CD4-positive, alpha-beta T cell treated with Interleukin-12 subunit alpha and Interleukin-12 subunit beta, for 1 hour (primary cell): ENCODE measurements at regions not wholly inside any gene's neighbourhood (a gene's known extent, or its start where the extent isn't known, plus 50 kb on each side); places are given as distances from the start of the nearest gene placed in this dataset.
"Not testable (repeated sequence)": the region's sequence is repeated elsewhere in the genome, so short reads cannot be mapped to it uniquely, and the experiment has no call there.

Source experiments
- DNase-seq: peaks from one replicate; pipeline ENCODE4 v3.0.0-alpha.2; 2020

GRCh38 chr13:105907319-105908019 lies 628.0 kb downstream of the EFNB2 start:
- no peak for DNase-seq

GRCh38 chr13:105906746-105907145 lies 628.7 kb downstream of the EFNB2 start:
- no peak for DNase-seq

GRCh38 chr13:105904034-105904742 lies 631.3 kb downstream of the EFNB2 start:
- no peak for DNase-seq

DNA sequence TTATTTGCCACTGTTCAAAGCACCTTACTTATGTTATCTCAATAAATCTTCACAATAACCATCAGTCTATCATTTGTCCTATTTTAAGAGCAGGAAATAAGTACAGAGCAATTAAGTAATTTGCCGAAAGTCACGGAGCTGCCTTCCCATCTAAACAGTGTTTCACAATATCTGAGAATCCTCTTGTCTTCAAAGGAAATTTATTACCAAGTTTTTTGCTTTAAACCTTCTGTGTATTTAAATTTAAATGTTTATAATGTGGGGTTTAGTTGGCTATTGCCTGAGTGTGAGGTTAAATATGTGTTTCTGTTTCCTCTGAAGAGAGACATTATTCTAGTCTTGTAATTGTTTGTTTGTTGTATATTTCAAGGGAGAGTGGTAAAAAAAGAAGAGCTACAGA lies 633.1 kb downstream of the EFNB2 start:
- DNase-seq: no peak

- DNase-seq: no peak
These were observed 637.9 kb downstream of the EFNB2 start for GRCh38 chr13:105897575-105897974.

GRCh38 chr13:105894697-105895096 lies 640.8 kb downstream of the EFNB2 start:
- no peak for DNase-seq

- DNase-seq: no peak
These were observed 645.0 kb downstream of the EFNB2 start for GRCh38 chr13:105890509-105890908.

- DNase-seq: no peak
These were observed 657.3 kb downstream of the EFNB2 start for GRCh38 chr13:105878119-105878700.

DNA sequence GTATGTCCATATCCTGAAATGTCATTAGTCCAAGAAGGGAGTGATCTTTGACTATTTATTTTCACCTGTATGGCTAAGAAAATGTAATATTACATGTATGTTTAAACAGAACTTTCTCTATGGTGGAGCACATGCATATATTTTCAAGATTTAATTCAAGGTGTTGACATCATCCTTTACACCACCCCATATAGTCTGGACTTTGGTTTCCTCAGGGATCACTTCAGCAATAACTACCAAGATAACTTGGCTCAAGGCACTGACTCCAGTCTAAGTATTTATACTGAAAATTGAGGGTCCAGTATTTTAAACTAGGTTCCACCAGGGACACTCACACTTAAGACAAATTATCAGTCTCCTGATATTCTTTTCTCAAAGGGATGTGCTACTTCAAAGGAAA lies 660.6 kb downstream of the EFNB2 start:
- no peak for DNase-seq

- no peak for DNase-seq
These were observed 663.7 kb downstream of the EFNB2 start for GRCh38 chr13:105871768-105872167.

GRCh38 chr13:105871326-105871725 lies 664.1 kb downstream of the EFNB2 start:
- DNase-seq: no peak

- DNase-seq: no peak
These were observed 672.1 kb downstream of the EFNB2 start for GRCh38 chr13:105863300-105863920.

GRCh38 chr13:105848494-105848893 lies 687.0 kb downstream of the EFNB2 start:
- no peak for DNase-seq

DNA sequence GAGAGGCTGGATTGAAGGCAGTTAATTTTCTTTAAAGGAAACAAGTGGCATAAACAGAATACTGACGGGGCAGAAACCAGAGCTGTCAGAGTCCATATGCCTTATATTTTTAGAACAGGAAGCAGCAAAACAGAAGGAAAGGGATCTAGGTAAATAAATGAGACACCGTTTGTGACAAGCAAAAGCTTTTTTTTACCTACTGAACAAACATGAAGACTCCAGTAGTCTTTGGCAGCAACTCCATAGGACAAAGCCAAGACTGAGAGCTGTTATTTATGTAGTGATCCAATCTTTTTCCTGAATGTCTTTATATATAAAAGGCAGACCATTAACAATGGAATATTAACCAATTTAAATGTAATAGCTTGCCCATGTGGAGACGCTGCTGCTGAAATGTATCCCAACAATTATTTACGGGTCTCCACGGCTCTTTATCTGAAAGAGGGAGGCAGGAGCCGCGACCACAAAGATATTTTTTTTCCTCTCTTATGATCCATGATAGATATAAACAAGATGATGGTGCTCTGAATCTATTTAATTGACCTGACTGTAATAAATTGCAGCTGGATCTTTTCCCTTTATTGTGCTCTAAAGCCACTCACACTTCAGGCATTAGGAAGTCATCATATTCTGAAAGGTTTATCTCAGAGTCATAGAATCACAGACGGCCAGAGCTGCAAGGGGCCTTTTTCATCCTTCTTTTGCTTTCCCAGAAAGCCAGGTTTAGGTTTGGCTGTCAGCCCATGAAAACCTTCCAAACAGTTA lies 687.8 kb downstream of the EFNB2 start:
- DNase-seq: no peak

GRCh38 chr13:105846923-105847322 lies 688.5 kb downstream of the EFNB2 start:
- no peak for DNase-seq

- no peak for DNase-seq
These were observed 694.2 kb downstream of the EFNB2 start for GRCh38 chr13:105841286-105841685.

DNA sequence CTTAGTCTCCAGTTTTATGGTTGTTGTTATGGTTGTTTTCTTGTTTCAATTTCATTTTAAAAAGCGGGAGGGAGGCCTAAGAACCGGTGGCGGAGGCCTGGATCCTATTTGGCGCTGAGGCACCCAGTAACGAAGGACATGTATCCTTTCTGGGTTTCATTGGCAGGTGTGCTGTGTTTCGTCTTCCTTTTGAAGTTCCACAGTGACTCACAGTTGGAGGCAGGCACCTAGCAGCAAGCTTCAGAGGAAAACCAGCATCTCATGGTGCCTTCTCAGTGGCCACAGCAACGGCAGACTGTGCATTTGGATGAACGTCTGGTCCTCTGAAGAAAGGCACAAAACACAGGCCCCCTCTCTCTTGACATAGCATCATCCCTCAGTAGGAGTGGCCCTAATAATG lies 697.2 kb downstream of the EFNB2 start:
- DNase-seq: no peak

DNA sequence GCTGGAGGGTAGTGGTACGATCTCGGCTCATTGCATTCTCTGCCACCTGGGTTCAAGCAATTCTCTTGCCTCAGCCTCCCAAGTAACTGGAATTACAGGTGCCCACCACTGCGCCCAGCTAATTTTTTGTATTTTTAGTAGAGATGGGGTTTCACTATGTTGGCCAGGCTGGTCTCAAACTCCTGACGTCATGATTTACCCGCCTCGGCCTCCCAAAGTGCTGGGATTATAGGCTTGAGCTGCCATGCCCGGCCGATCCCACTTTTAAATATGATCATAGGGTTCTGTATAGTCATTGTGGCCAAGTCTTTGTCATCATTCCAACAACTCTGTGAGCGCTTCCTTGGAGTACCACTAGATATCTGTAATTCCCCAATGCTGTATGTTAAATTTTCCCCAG lies 698.2 kb downstream of the EFNB2 start:
- not testable (repeated sequence) for DNase-seq

DNA sequence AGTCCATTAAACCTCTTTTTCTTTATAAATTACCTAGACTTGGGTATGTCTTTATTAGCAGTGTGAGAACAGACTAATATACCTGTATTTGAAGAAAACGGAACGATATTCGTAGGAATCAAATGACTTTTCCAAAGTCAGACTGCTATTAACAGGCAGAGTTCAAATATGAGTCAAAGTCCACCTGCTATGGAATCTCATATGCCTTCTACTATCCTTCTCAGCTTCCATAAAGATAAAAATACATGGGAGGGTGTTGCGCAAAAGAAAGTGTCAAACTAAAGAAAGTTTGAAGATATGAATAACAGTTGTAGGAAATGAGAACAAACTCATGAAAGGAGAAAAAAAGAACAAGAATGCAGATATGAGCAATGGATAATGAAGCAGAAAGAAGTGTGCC lies 704.6 kb downstream of the EFNB2 start:
- no peak for DNase-seq

DNA sequence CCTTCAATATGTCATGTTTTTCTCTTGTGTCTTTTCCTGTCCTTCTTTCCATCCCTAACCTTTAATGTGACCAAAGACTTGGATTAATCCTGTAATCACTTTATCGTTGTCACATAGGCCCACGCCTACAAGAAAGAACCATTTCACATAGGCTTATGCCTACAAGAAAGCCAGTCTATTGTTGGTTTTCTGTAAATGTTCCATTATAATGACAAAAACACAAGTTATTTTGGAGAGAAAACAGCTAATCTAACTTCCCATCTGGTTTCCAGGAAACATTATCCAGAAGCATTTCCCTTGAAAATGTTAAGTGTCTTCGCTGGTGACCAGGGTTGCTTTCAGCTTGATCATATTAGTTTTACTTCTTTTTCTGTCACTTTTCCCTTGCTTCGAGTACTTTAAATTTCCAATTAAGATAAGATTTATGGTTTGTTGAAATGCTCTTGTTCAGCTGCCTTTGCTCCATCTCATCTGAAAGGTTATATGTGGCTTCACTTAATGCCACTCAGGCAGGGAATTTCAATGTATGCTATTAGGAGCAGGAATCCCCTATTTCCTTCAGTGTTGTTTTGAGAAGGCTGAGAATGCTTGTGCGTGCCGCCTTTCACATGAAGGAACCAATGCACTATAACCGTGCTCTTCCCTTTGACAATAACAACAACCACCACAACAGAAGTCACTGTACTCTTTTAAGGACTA lies 708.2 kb downstream of the EFNB2 start:
- no peak for DNase-seq

DNA sequence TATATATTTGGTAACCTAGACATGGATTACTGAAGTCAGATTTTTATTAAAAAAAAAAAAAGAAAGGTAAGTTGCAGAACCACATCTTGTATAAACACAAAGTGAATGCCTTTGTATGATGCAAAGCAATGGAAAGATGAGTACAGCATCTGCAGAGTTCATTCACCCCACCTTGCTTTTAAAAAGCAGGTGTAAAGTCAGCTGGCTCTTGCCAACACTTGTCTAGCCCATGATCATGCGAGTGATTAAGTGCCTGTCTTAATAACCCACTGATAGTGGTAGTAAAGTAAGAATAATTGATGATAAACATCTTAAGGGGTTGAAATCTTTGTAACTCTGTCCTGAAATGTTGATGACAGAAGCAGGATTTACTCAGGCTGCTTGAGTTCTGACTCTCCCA lies 710.4 kb downstream of the EFNB2 start:
- no peak for DNase-seq

DNA sequence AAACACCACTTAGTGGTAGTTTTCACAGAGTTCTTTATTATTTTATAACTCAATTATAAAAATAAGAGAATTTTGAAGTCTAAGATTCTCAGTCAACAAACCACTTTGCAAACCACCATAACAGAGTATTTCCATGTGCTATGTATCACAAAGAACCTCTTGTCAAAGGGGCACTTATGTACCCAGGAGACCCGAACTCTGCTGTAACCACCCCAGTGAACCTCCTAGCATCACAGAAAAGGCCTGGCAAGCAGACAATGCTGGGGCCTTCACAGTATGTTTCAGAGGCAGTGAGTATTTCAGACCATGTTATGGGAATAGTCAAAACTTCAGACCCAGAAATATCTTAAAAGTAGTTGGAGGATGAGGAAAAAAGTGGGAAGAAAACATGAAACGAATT lies 714.1 kb downstream of the EFNB2 start:
- no peak for DNase-seq
